ENCODE measurements at regions not wholly inside any gene's neighbourhood (a gene's known extent, or its start where the extent isn't known, plus 50 kb on each side); places are given as distances from the start of the nearest gene placed in this dataset.

- DNase-seq: no peak
These were observed 55.8 kb upstream of the AJAP1 start for GRCh38 chr1:4598561-4598960.

GRCh38 chr1:4599521-4599920, 54.9 kb upstream of the AJAP1 start:
- DNase-seq: no peak

- no peak for DNase-seq
These were observed 54.4 kb upstream of the AJAP1 start for GRCh38 chr1:4599951-4600481.

GRCh38 chr1:4600615-4601460, 53.6 kb upstream of the AJAP1 start:
- no peak for DNase-seq

- DNase-seq: no peak
These were observed 52.5 kb upstream of the AJAP1 start for GRCh38 chr1:4601941-4602340.

GRCh38 chr1:4602462-4603294, 51.7 kb upstream of the AJAP1 start:
- DNase-seq: no peak

GRCh38 chr1:4603295-4604110, 50.9 kb upstream of the AJAP1 start:
- DNase-seq: peak; percentile 38 to 40 (median 38)

All from suppressor macrophage treated with lipopolysaccharide for 1 hour (primary cell).